ENCODE measurements at regions not wholly inside any gene's neighbourhood (a gene's known extent, or its start where the extent isn't known, plus 50 kb on each side); places are given as distances from the start of the nearest gene placed in this dataset.

DNA sequence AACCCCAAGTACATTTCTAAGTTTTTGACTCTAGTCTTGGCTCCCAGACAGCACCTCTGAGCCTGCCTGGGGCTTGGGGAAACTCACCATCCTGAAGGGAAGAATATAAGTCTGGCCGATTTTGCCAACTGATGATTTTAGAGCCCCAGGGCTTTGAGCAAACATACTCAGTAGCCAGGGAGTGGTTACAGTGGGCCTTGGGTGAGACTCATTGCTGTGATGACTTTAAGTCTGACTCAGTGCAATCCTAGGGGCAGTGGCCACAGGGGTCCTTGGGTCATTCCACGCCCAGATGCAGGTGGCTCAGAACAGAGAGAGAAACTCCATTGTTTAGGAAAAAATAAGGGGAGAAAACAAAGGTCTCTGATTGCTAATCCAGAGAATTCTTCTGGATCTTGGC, 312.0 kb upstream of the EDIL3 start:
- H3K79me2 ChIP-seq (ENCODE audit: control insufficient read depth in 1 of 2, insufficient read depth in 2 of 2, low read length in 2 of 2) = no peaks in the 10 kb centered on the region
- H3K27ac ChIP-seq (ENCODE audit: low read depth, low read length) = no peak overlapping the region
- no peak overlapping the region for H3K4me3 ChIP-seq (ENCODE audit: extremely low read depth in 1 of 4, insufficient read depth in 2 of 4, low read depth in 3 of 4, low read length in 4 of 4)
- TF ChIP-seq KDM1A (IDR thresholded peaks at IDR 0.05; ENCODE audit: borderline replicate concordance, low read length) (no peak), BCL11A (IDR thresholded peaks at IDR 0.05; ENCODE audit: low read depth in 2 of 2, low read length in 2 of 2) (no peak)
- no peaks in the 10 kb centered on the region for H3K23me2 ChIP-seq (ENCODE audit: low read depth, low read length)
- H3K27me3 ChIP-seq (replicated peaks in 1 of 4; ENCODE audit: control insufficient read depth in 3 of 4, extremely low read depth in 1 of 4, insufficient read depth in 3 of 4, low read length in 3 of 4) = no peaks in the 10 kb centered on the region
- H4K20me1 ChIP-seq (replicated peaks in 1 of 2; ENCODE audit: control insufficient read depth in 1 of 2, insufficient read depth in 2 of 2, low read length in 2 of 2) = no peaks in the 10 kb centered on the region
- no peaks in the 10 kb centered on the region for H3K79me1 ChIP-seq (ENCODE audit: low read depth, low read length)
- H3K36me3 ChIP-seq (ENCODE audit: control insufficient read depth in 2 of 4, insufficient read depth in 4 of 4, low read length in 3 of 4) = peaks cover 0 to 2% (median 0%) of the 10 kb centered on the region in 4 experiments; a peak in 1 of 8 replicates
- no peaks in the 10 kb centered on the region for H3K4me1 ChIP-seq (replicated peaks in 1 of 4; ENCODE audit: control insufficient read depth in 3 of 4, insufficient read depth in 4 of 4, low read length in 3 of 4)
- H4K5ac ChIP-seq (ENCODE audit: insufficient read length, low read depth, low read length) = no peak overlapping the region
- H3K14ac ChIP-seq (ENCODE audit: insufficient read length) = no peak overlapping the region
- H2AK5ac ChIP-seq (ENCODE audit: low read depth, low read length) = no peak overlapping the region
- DNase-seq (ENCODE audit: low read depth in 1 of 2, low spot score in 2 of 2) (no peak), FAIRE-seq (no peak)
- H2AFZ ChIP-seq (ENCODE audit: low read length) = no peak overlapping the region
- H2BK15ac ChIP-seq (ENCODE audit: low read length) = no peak overlapping the region
- no peak overlapping the region for H2BK120ac ChIP-seq (replicated peaks; ENCODE audit: low read depth, low read length)
- no peak overlapping the region for H3K4ac ChIP-seq (replicated peaks; ENCODE audit: insufficient read length, low read depth, low read length)
- H3K9ac ChIP-seq (replicated peaks in 1 of 4; ENCODE audit: extremely low read depth in 1 of 4, low read depth in 3 of 4, low read length in 3 of 4) = no peak overlapping the region
- H2BK12ac ChIP-seq (ENCODE audit: low read depth, low read length) = no peak overlapping the region; the same call in 1 of the 2 replicates
- no peak overlapping the region for H3K56ac ChIP-seq (replicated peaks; ENCODE audit: insufficient read length, low read depth, low read length)
- H3K18ac ChIP-seq (ENCODE audit: extremely low read depth, low read length) = no peak overlapping the region
- POLR2A ChIA-PET (ENCODE audit: partially characterized antibody) = no interaction called here
- no peak overlapping the region for H4K91ac ChIP-seq (replicated peaks; ENCODE audit: insufficient read length, low read length)
- no peak overlapping the region for H3K23ac ChIP-seq (ENCODE audit: insufficient read length)
- peaks cover 0 to 7% of the 10 kb centered on the region in 2 experiments; a peak in 1 of 4 replicates for H3K9me3 ChIP-seq (ENCODE audit: insufficient read depth in 2 of 2, low read depth in 1 of 2, low read length in 1 of 2)
- H3K4me2 ChIP-seq (ENCODE audit: insufficient read depth in 1 of 2, low read depth in 2 of 2, low read length in 2 of 2) = no peak overlapping the region
- WGBS, 2 experiments (ENCODE audit: extremely low coverage in 1 of 2, insufficient coverage in 1 of 2, insufficient read length in 1 of 2, insufficient replicate concordance in 2 of 2, low coverage in 1 of 2, low lambda C conversion rate in 2 of 2, missing lambda C conversion rate in 1 of 2) = 92% methylated on average over 2 of the region's 2 CpGs; no CpG with 5 or more reads in 1 of the 2 experiments
- H2BK5ac ChIP-seq (ENCODE audit: low read depth, low read length) = no peak overlapping the region
- CTCF ChIA-PET (ENCODE audit: partially characterized antibody) = no interaction called here
- no peak overlapping the region for H4K8ac ChIP-seq (ENCODE audit: extremely low read depth, insufficient read depth, low read length)
- no peak overlapping the region for H2BK20ac ChIP-seq (ENCODE audit: low read length)

All from H1 (cell line).